Loucy (cell line): ENCODE measurements at regions not wholly inside any gene's neighbourhood (a gene's known extent, or its start where the extent isn't known, plus 50 kb on each side); places are given as distances from the start of the nearest gene placed in this dataset.

Experiments used
- H2AFZ ChIP-seq: fragments of 200-600 bp; sonication (generic); 2 replicates; pipeline ENCODE4 v1.6.0; 2016; ENCODE audit warnings: antibody characterized with exemption, mild to moderate bottlenecking, low read length, moderate library complexity
- H3F3A ChIP-seq: fragments of 200-600 bp; 2 replicates; pipeline ENCODE4 v1.6.0; 2016; ENCODE audit warnings: antibody characterized with exemption, low read depth, mild to moderate bottlenecking
- H3K27me3 ChIP-seq: fragments of 200-600 bp; sonication (generic); 2 replicates; pipeline ENCODE4 v1.6.1; 2014; ENCODE audit warnings: low read length, mild to moderate bottlenecking; ENCODE audit not compliant: insufficient read depth, poor library complexity, severe bottlenecking
- H3K36me3 ChIP-seq: fragments of 200-600 bp; sonication (generic); 2 replicates; pipeline ENCODE4 v1.6.1; 2016; ENCODE audit warnings: low read length; ENCODE audit not compliant: insufficient read depth
- H3K4me1 ChIP-seq: fragments of 200-600 bp; sonication (generic); 2 replicates; pipeline ENCODE4 v1.5.1; 2014; ENCODE audit warnings: low read length, mild to moderate bottlenecking; ENCODE audit not compliant: insufficient read depth, poor library complexity, severe bottlenecking
- H3K4me2 ChIP-seq: fragments of 200-600 bp; sonication (generic); 2 replicates; pipeline ENCODE4 v1.6.0; 2014; ENCODE audit warnings: antibody characterized with exemption, low read length, low read depth, mild to moderate bottlenecking; ENCODE audit not compliant: poor library complexity, severe bottlenecking
- H3K4me3 ChIP-seq: fragments of 200-600 bp; sonication (generic); 2 replicates; pipeline ENCODE4 v1.5.1; 2014; ENCODE audit warnings: low read length, mild to moderate bottlenecking, mixed read lengths; ENCODE audit not compliant: poor library complexity, severe bottlenecking
- H3K79me2 ChIP-seq: fragments of 200-600 bp; sonication (generic); 2 replicates; pipeline ENCODE4 v1.6.1; 2014; ENCODE audit warnings: low read length; ENCODE audit not compliant: insufficient read depth
- H3K9ac ChIP-seq: fragments of 200-600 bp; sonication (generic); 2 replicates; pipeline ENCODE4 v1.6.0; 2014; ENCODE audit warnings: mild to moderate bottlenecking, low read depth, low read length, moderate library complexity; ENCODE audit not compliant: poor library complexity, severe bottlenecking
- H3K9me2 ChIP-seq: fragments of 200-600 bp; sonication (generic); replicated peaks from 2 replicates; pipeline ENCODE4 v1.6.1; 2016; ENCODE audit warnings: low read depth, low read length, mixed read lengths
- H3K9me3 ChIP-seq: fragments of 200-600 bp; sonication (generic); 2 replicates; pipeline ENCODE4 v1.6.1; 2014; ENCODE audit warnings: mild to moderate bottlenecking, antibody characterized with exemption, low read length, low read depth; ENCODE audit not compliant: insufficient read depth
- H4K20me1 ChIP-seq: fragments of 200-600 bp; sonication (generic); 2 replicates; pipeline ENCODE4 v1.6.0; 2014; ENCODE audit warnings: antibody characterized with exemption, low read length, mild to moderate bottlenecking; ENCODE audit not compliant: insufficient read depth, poor library complexity, severe bottlenecking
- EZH2phosphoT487 ChIP-seq: fragments of 200-600 bp; IDR thresholded peaks from 2 replicates; pipeline ENCODE4 v1.6.1; 2018; ENCODE audit warnings: antibody characterized with exemption, mild to moderate bottlenecking, moderate library complexity, borderline replicate concordance
- TF ChIP-seq, protein P1 (sequence below): fragments of 200-600 bp; sonication (generic); conservative IDR thresholded peaks from 2 replicates; pipeline ENCODE4 v1.5.1; 2014; ENCODE audit warnings: mild to moderate bottlenecking, antibody characterized with exemption, low read length

DNA sequence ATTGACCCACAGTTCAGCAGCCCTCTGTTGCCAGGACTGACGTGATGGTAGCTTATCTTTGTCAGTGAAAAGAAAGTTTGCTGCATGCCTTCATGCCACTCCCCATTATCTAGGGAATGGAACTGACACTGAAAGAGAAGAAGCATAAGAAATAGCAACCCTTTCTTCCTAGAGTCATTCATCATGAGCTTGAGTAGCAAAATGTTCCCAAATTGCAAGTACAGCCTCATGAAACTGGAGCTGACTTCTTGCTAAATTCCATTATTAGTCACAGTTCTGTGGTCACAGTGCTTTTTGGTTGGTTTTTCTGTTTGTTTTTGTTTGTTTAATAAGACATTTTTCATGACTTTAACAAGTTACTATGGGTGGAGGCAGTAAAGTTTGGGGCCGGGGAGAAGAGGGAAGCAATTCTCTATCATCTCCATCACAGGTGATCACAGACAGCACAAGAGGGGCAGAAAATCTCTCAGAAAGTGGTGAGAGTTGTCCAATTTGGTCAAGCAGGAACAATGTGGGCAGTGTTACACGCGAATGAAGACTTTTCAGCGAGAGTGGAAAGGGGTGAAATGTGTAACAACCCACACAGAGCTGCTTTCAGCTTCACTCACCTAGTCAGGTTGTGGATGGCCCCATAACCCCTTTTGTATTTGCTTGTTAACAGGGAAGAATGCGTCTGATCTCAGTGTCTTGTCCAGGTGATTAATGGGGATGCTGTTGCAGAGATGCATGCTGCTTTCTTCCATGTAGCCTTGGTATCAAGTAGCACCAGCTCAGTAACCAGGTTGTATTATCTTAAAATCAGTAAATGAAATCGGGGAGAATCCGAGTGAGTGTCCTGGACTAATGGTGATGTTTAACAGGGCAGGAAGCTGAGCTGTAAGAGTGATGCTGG, 440.4 kb downstream of the DMRT2 start:
- H3K9ac ChIP-seq = no peak overlapping the region
- no peaks in the 10 kb centered on the region for H3K36me3 ChIP-seq
- H3K27me3 ChIP-seq = no peaks in the 10 kb centered on the region
- peaks cover 6% of the 10 kb centered on the region; the same call in 1 of the 2 replicates for H3K9me3 ChIP-seq
- H4K20me1 ChIP-seq = no peaks in the 10 kb centered on the region
- H3K9me2 ChIP-seq = no peaks in the 10 kb centered on the region
- H3F3A ChIP-seq = no peaks in the 10 kb centered on the region
- H3K4me3 ChIP-seq = no peak overlapping the region
- TF ChIP-seq, protein P1, sequence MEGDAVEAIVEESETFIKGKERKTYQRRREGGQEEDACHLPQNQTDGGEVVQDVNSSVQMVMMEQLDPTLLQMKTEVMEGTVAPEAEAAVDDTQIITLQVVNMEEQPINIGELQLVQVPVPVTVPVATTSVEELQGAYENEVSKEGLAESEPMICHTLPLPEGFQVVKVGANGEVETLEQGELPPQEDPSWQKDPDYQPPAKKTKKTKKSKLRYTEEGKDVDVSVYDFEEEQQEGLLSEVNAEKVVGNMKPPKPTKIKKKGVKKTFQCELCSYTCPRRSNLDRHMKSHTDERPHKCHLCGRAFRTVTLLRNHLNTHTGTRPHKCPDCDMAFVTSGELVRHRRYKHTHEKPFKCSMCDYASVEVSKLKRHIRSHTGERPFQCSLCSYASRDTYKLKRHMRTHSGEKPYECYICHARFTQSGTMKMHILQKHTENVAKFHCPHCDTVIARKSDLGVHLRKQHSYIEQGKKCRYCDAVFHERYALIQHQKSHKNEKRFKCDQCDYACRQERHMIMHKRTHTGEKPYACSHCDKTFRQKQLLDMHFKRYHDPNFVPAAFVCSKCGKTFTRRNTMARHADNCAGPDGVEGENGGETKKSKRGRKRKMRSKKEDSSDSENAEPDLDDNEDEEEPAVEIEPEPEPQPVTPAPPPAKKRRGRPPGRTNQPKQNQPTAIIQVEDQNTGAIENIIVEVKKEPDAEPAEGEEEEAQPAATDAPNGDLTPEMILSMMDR = no peak
- no peaks in the 10 kb centered on the region for H3K79me2 ChIP-seq
- H2AFZ ChIP-seq = no peak overlapping the region; the same call in 1 of the 2 replicates
- H3K4me1 ChIP-seq = no peaks in the 10 kb centered on the region
- H3K4me2 ChIP-seq = no peak overlapping the region

DNA sequence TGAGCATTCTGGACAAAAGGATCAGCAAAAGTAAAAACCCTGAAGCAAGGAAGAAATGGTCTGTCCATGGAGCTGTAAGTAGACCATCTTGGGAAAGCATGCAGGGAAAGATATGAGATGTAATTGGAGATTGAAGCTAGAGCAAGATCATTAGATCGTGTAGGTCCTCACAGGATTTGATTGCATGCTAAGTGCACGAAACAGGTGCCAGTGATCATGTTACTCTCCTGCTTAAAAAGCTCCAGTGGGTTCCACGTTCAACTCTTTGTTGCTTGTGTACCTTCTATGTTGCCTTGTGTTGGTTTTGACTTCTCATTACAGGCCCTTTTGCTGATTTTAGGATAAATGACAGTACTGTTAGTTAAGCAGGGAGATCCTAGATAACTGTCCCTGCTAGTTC, 442.0 kb downstream of the DMRT2 start:
- Histone ChIP-seq H3K9me3 (peaks cover 6% of the 10 kb centered on the region; the same call in 1 of the 2 replicates), H3K36me3 (no peaks in the 10 kb centered on the region), H3K27me3 (no peaks in the 10 kb centered on the region), H3K4me3 (no peak overlapping the region), H4K20me1 (no peaks in the 10 kb centered on the region), H3K4me1 (no peaks in the 10 kb centered on the region), H3K4me2 (no peak overlapping the region), H3K9ac (no peak overlapping the region), H3K79me2 (no peaks in the 10 kb centered on the region), H3F3A (no peaks in the 10 kb centered on the region), H3K9me2 (no peaks in the 10 kb centered on the region), H2AFZ (no peak overlapping the region)
- TF ChIP-seq EZH2phosphoT487 = no peak
- TF ChIP-seq, protein P1 = no peak

DNA sequence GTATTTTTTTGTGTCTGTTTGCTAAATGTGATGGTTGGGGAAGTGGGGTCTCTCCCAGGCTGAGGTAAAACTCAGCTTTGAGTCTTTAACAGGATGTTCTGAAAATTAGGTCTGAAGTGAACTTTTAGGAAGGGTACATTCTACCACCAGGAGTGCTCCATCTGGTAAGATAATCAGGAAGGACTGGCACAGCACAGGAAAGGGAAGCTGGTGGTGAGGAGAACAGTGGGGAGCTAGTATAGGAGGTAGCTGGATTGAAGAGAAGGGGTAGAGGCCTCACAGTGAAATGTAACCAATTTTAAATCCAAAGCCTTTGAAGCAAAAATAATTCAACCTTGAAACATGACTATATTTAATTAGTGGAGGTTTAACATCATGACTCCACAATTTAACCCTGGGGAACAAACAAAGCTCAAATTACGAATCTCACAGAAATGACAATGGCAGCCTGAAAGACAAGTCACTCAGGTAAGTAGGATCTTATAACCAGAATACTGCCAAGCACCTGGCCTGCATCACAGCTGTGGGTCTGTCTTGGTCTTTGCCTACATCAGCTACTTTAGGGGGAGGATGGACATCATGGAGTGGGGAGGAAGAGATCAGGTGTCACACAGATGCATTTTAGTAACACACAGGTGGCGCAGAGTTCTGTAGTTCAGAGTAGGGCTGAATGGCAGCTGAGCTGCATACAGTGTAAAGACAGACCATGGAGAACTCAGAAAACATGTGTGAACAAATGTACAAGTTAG, 445.3 kb downstream of the DMRT2 start:
- Histone ChIP-seq H4K20me1 (no peaks in the 10 kb centered on the region), H3K4me3 (no peak overlapping the region), H3K4me2 (no peak overlapping the region), H2AFZ (no peak overlapping the region), H3K9ac (no peak overlapping the region), H3K79me2 (no peaks in the 10 kb centered on the region), H3K4me1 (no peaks in the 10 kb centered on the region), H3K9me2 (no peaks in the 10 kb centered on the region), H3K9me3 (no peaks in the 10 kb centered on the region), H3K27me3 (no peaks in the 10 kb centered on the region), H3K36me3 (no peaks in the 10 kb centered on the region), H3F3A (no peaks in the 10 kb centered on the region)
- TF ChIP-seq, protein P1 = no peak
- no peak for TF ChIP-seq EZH2phosphoT487
